HCT116 (cell line): ENCODE measurements at regions not wholly inside any gene's neighbourhood (a gene's known extent, or its start where the extent isn't known, plus 50 kb on each side); places are given as distances from the start of the nearest gene placed in this dataset.

Experiments
- ATAC-seq: fragments of 200-7000 bp; cut with Tn5 transposase; 2 replicates; pipeline ENCODE4 v1.9.1; 2020; ENCODE audit warnings: mild to moderate bottlenecking, moderate library complexity
- BruUV-seq: library from RNA; stranded (reverse); fragments of 400-500 nt; replicated peaks from 2 replicates; lab custom pipeline; 2021; lab: Mats Ljungman, UMichigan
- CTCF ChIA-PET: fragments of 300-600 bp; sonication (Branson Sonifier 250); formaldehyde crosslinking; loops from one replicate; lab custom pipeline; 2021; ENCODE audit warnings: antibody characterized with exemption; lab: Charles Lee
- POLR2A ChIA-PET: fragments of 300-600, 350-600 bp; sonication (Branson Sonifier 250); formaldehyde crosslinking; loops from one replicate; lab custom pipeline; 2021; ENCODE audit warnings: antibody characterized with exemption; lab: Charles Lee
- RAD21 ChIA-PET, 2 experiments: fragments of 300-600 bp; sonication (Branson Sonifier 250); formaldehyde crosslinking; loops; one replicate each; lab custom pipeline; 2023; ENCODE audit warnings: low total read pairs in 2 of 2; ENCODE audit not compliant: uncharacterized antibody in 2 of 2, unreplicated experiment in 2 of 2, low non-redundant PET in 1 of 2; lab: Charles Lee
- DNase-seq: peaks from one replicate; pipeline ENCODE4 v3.0.0-alpha.2; 2010; ENCODE audit warnings: low read depth, low spot score
- H2AFZ ChIP-seq: fragments of 200-600 bp; shearing (Covaris generic), sonication (generic); 2 replicates; pipeline ENCODE4 v1.6.1; 2017; ENCODE audit warnings: low read depth, mixed run types, mixed read lengths, antibody characterized with exemption, low read length; ENCODE audit not compliant: poor library complexity, severe bottlenecking
- H3K27ac ChIP-seq: 2 replicates; pipeline ENCODE4 v1.5.1; 2012; ENCODE audit warnings: low read depth, low read length
- H3K27me3 ChIP-seq: fragments of 200-600 bp; sonication (generic); 2 replicates; pipeline ENCODE4 v1.6.1; 2016; ENCODE audit warnings: mixed run types, low read length, mixed read lengths; ENCODE audit not compliant: insufficient read depth
- H3K36me3 ChIP-seq, 2 experiments: fragments of 200-500 bp in 1 of 2; fragments of 200-600 bp in 1 of 2; sonication (Bioruptor generic) in 1 of 2; sonication (generic) in 1 of 2; 2 replicates each; pipeline versions ENCODE4 v1.5.1 to v1.6.1; 2014 to 2016; ENCODE audit warnings: low read length in 2 of 2, inconsistent platforms in 1 of 2, mixed read lengths in 1 of 2, mixed run types in 1 of 2; ENCODE audit not compliant: insufficient read depth in 2 of 2, control insufficient read depth in 1 of 2
- H3K4me1 ChIP-seq, 2 experiments: fragments of 200-600 bp in 1 of 2; sonication (generic) in 1 of 2; 2 replicates each; pipeline versions ENCODE4 v1.5.1 to v1.6.1; 2012 to 2017; ENCODE audit warnings: low read length in 2 of 2, inconsistent platforms in 1 of 2, mild to moderate bottlenecking in 1 of 2, mixed read lengths in 1 of 2, mixed run types in 1 of 2, moderate library complexity in 1 of 2; ENCODE audit not compliant: insufficient read depth in 2 of 2, control insufficient read depth in 1 of 2
- H3K4me2 ChIP-seq: fragments of 200-600 bp; sonication (generic); 2 replicates; pipeline ENCODE4 v1.6.1; 2017; ENCODE audit warnings: mixed run types, low read length, mixed read lengths
- H3K4me3 ChIP-seq, 2 experiments: fragments of 200-600 bp in 1 of 2; sonication (generic) in 1 of 2; replicated peaks in 1 of 2; 2 replicates each; pipeline ENCODE4 v1.5.1; 2011 to 2016; ENCODE audit warnings: low read length in 2 of 2, control low read depth in 1 of 2, low read depth in 1 of 2, mild to moderate bottlenecking in 1 of 2, mixed read lengths in 1 of 2, mixed run types in 1 of 2
- H3K79me2 ChIP-seq: fragments of 200-600 bp; sonication (generic); 2 replicates; pipeline ENCODE4 v1.6.1; 2017; ENCODE audit warnings: mild to moderate bottlenecking, mixed run types, low read length, moderate library complexity, mixed read lengths; ENCODE audit not compliant: insufficient read depth
- H3K9ac ChIP-seq: fragments of 200-600 bp; sonication (generic); 2 replicates; pipeline ENCODE4 v1.6.1; 2016; ENCODE audit warnings: low read length, mixed read lengths
- H3K9me2 ChIP-seq: fragments of 200-600 bp; sonication (generic), shearing (Covaris generic); 2 replicates; pipeline ENCODE4 v1.6.1; 2017; ENCODE audit warnings: mixed run types, mild to moderate bottlenecking, moderate library complexity; ENCODE audit not compliant: insufficient read depth
- H3K9me3 ChIP-seq, 2 experiments: fragments of 200-500 bp in 1 of 2; fragments of 200-600 bp in 1 of 2; sonication (Bioruptor generic) in 1 of 2; sonication (generic) in 1 of 2; 2 replicates each; pipeline ENCODE4 v1.6.1; 2014 to 2017; ENCODE audit warnings: low read length in 2 of 2, mixed read lengths in 2 of 2, inconsistent platforms in 1 of 2, low read depth in 1 of 2, mild to moderate bottlenecking in 1 of 2, mixed run types in 1 of 2, moderate library complexity in 1 of 2; ENCODE audit not compliant: control insufficient read depth in 1 of 2, insufficient read depth in 1 of 2
- H4K20me1 ChIP-seq: fragments of 200-600 bp; sonication (generic), shearing (Covaris generic); 2 replicates; pipeline ENCODE4 v1.6.1; 2017; ENCODE audit warnings: mixed run types, mild to moderate bottlenecking, moderate library complexity; ENCODE audit not compliant: insufficient read depth
- ATF3 ChIP-seq: IDR thresholded peaks from 2 replicates; pipeline ENCODE4 v1.6.1; 2012
- CEBPB ChIP-seq: IDR thresholded peaks from 2 replicates; pipeline ENCODE4 v1.6.1; 2012; ENCODE audit warnings: low read depth
- CTCF ChIP-seq, 3 experiments: fragments of 200-600 bp in 1 of 3; sonication (generic) in 1 of 3; IDR thresholded peaks in 2 of 3; conservative IDR thresholded peaks in 1 of 3; 2 replicates each; pipeline ENCODE4 v1.5.1; 2012 to 2017; ENCODE audit warnings: low read depth in 2 of 3, low read length in 2 of 3, antibody characterized with exemption in 1 of 3, borderline replicate concordance in 1 of 3, control low read depth in 1 of 3, mild to moderate bottlenecking in 1 of 3, mixed read lengths in 1 of 3, mixed run types in 1 of 3, moderate library complexity in 1 of 3; ENCODE audit not compliant: insufficient read depth in 1 of 3
- EGR1 ChIP-seq: IDR thresholded peaks from 2 replicates; pipeline ENCODE4 v1.6.1; 2012; ENCODE audit warnings: low read depth
- ELF1 ChIP-seq: IDR thresholded peaks from 2 replicates; pipeline ENCODE4 v1.6.1; 2012; ENCODE audit warnings: low read depth, borderline replicate concordance
- EZH2 ChIP-seq: fragments of 200-600 bp; sonication (generic); IDR thresholded peaks from 2 replicates; pipeline ENCODE4 v1.6.1; 2017; ENCODE audit warnings: antibody characterized with exemption, mixed run types
- EZH2phosphoT487 ChIP-seq: fragments of 200-600 bp; IDR thresholded peaks from 2 replicates; pipeline ENCODE4 v1.6.1; 2018; ENCODE audit warnings: antibody characterized with exemption, borderline replicate concordance
- JUND ChIP-seq: IDR thresholded peaks from 2 replicates; pipeline ENCODE4 v1.6.1; 2012
- MAX ChIP-seq: IDR thresholded peaks from 2 replicates; pipeline ENCODE4 v1.6.1; 2012
- POLR2A ChIP-seq: IDR thresholded peaks from 2 replicates; pipeline ENCODE4 v1.7.0; 2011; ENCODE audit warnings: borderline replicate concordance; ENCODE audit not compliant: insufficient read depth, insufficient read length; ENCODE audit errors: extremely low read depth
- POLR2AphosphoS5 ChIP-seq: IDR thresholded peaks from 2 replicates; pipeline ENCODE4 v1.6.1; 2011; ENCODE audit warnings: mild to moderate bottlenecking, low read depth, low read length, moderate library complexity
- RAD21 ChIP-seq: IDR thresholded peaks from 2 replicates; pipeline ENCODE4 v1.6.1; 2012; ENCODE audit warnings: low read depth, mild to moderate bottlenecking
- REST ChIP-seq: IDR thresholded peaks from 2 replicates; pipeline ENCODE4 v1.6.1; 2012; ENCODE audit warnings: low read depth
- SP1 ChIP-seq: IDR thresholded peaks from 2 replicates; pipeline ENCODE4 v1.6.1; 2012; ENCODE audit warnings: low read depth
- SRF ChIP-seq: IDR thresholded peaks from 2 replicates; pipeline ENCODE4 v1.6.1; 2012; ENCODE audit warnings: low read depth
- TCF7L2 ChIP-seq: IDR thresholded peaks from 2 replicates; pipeline ENCODE4 v1.7.0; 2011; ENCODE audit warnings: borderline replicate concordance, inconsistent platforms; ENCODE audit not compliant: insufficient read depth, insufficient read length; ENCODE audit errors: extremely low read depth
- ZBTB33 ChIP-seq: IDR thresholded peaks from 2 replicates; pipeline ENCODE4 v1.6.1; 2011; ENCODE audit warnings: mild to moderate bottlenecking, low read length, moderate library complexity; ENCODE audit not compliant: insufficient replicate concordance; ENCODE audit errors: extremely low read depth
- ZFX ChIP-seq: fragments of 450-650 bp; IDR thresholded peaks from 2 replicates; pipeline ENCODE4 v1.6.1; 2017
- intact Hi-C: fragments of 100-400 bp; cut with micrococcal nuclease; formaldehyde crosslinking; loops from 2 replicates; pipeline ENCODE4 v1.10.0; 2022

GRCh38 chr12:34334538-34334937, 312.2 kb downstream of the ALG10 start:
- Histone ChIP-seq H3K79me2 (no peaks in the 10 kb centered on the region), H3K9me2 (no peaks in the 10 kb centered on the region), H3K27me3 (no peaks in the 10 kb centered on the region), H2AFZ (no peak overlapping the region), H3K27ac (no peak overlapping the region), H3K36me3 (no peaks in the 10 kb centered on the region), H3K9me3 (no peaks in the 10 kb centered on the region), H3K4me2 (no peak overlapping the region), H4K20me1 (no peaks in the 10 kb centered on the region), H3K9ac (no peak overlapping the region), H3K4me1 (no peaks in the 10 kb centered on the region), H3K4me3 (no peak overlapping the region)
- TF ChIP-seq ZFX (no peak), ATF3 (no peak), SRF (no peak), ELF1 (no peak), RAD21 (no peak), JUND (no peak), ZBTB33 (no peak), CEBPB (no peak), MAX (no peak), POLR2AphosphoS5 (no peak), EZH2phosphoT487 (no peak), TCF7L2 (no peak), REST (no peak), POLR2A (no peak), EZH2 (no peak), SP1 (no peak), EGR1 (no peak), CTCF (IDR thresholded peaks at IDR 0.05 in 2 of 3, conservative IDR thresholded peaks at IDR 0.05 in 1 of 3; ENCODE audit: borderline replicate concordance in 1 of 3, insufficient read depth in 1 of 3, low read depth in 2 of 3, low read length in 2 of 3) (no peak)
- intact Hi-C loops = no loop called here
- ChIA-PET RAD21 (no interaction called here), POLR2A (no interaction called here), CTCF (no interaction called here)
- no peak for DNase-seq
- no peak for ATAC-seq
- no TSS peak for BruUV-seq
